DND-41 (cell line): ENCODE measurements at regions not wholly inside any gene's neighbourhood (a gene's known extent, or its start where the extent isn't known, plus 50 kb on each side); places are given as distances from the start of the nearest gene placed in this dataset.

ENCODE experiments used
- ATAC-seq: fragments of 200-7000 bp; cut with Tn5 transposase; 3 replicates; pipeline ENCODE4 v1.9.1; 2021; ENCODE audit warnings: low read depth; ENCODE audit not compliant: insufficient read depth
- DNase-seq: peaks from one replicate; pipeline ENCODE4 v3.0.0-alpha.2; 2020
- H2AFZ ChIP-seq: 2 replicates; pipeline ENCODE4 v1.6.0; 2012; ENCODE audit warnings: low read depth, low read length
- H3K27ac ChIP-seq: 2 replicates; pipeline ENCODE4 v1.5.1; 2012; ENCODE audit warnings: low read length, inconsistent platforms
- H3K27me3 ChIP-seq: fragments of 200-600 bp; sonication (generic); 2 replicates; pipeline ENCODE4 v1.6.0; 2012; ENCODE audit warnings: low read length, mild to moderate bottlenecking, inconsistent platforms; ENCODE audit not compliant: insufficient read depth, poor library complexity
- H3K36me3 ChIP-seq: 2 replicates; pipeline ENCODE4 v1.5.1; 2012; ENCODE audit warnings: low read length, inconsistent platforms; ENCODE audit not compliant: insufficient read depth
- H3K4me1 ChIP-seq: 2 replicates; pipeline ENCODE4 v1.5.1; 2012; ENCODE audit warnings: mild to moderate bottlenecking, low read length; ENCODE audit not compliant: insufficient read depth
- H3K4me2 ChIP-seq: 2 replicates; pipeline ENCODE4 v1.6.0; 2012; ENCODE audit warnings: mild to moderate bottlenecking, moderate library complexity, low read length, inconsistent platforms; ENCODE audit not compliant: insufficient read depth
- H3K4me3 ChIP-seq, 2 experiments: fragments of 200-600 bp in 1 of 2; shearing (Covaris generic) in 1 of 2; 2 replicates each; pipeline ENCODE4 v1.5.1; 2012 to 2016; ENCODE audit warnings: inconsistent platforms in 2 of 2, low read length in 2 of 2, mild to moderate bottlenecking in 2 of 2, low read depth in 1 of 2, moderate library complexity in 1 of 2
- H3K79me2 ChIP-seq: 2 replicates; pipeline ENCODE4 v1.6.0; 2012; ENCODE audit warnings: low read length, inconsistent platforms; ENCODE audit not compliant: insufficient read depth
- H3K9ac ChIP-seq: 2 replicates; pipeline ENCODE4 v1.6.0; 2012; ENCODE audit warnings: low read depth, mild to moderate bottlenecking, inconsistent platforms, low read length, moderate library complexity
- H3K9me3 ChIP-seq: 2 replicates; pipeline ENCODE4 v1.5.1; 2012; ENCODE audit warnings: low read length, moderate library complexity, mild to moderate bottlenecking, inconsistent platforms; ENCODE audit not compliant: insufficient read depth, severe bottlenecking
- H4K20me1 ChIP-seq: 2 replicates; pipeline ENCODE4 v1.6.0; 2012; ENCODE audit warnings: low read length; ENCODE audit not compliant: insufficient read depth
- EZH2 ChIP-seq: IDR thresholded peaks from 3 replicates; pipeline ENCODE4 v1.6.1; 2012; ENCODE audit warnings: borderline replicate concordance, low read depth, mild to moderate bottlenecking, moderate library complexity, low read length, inconsistent platforms; ENCODE audit not compliant: severe bottlenecking
- TF ChIP-seq, protein P1 (sequence below): IDR thresholded peaks from 2 replicates; pipeline ENCODE4 v1.5.1; 2012; ENCODE audit warnings: borderline replicate concordance, low read length, moderate library complexity, mild to moderate bottlenecking; ENCODE audit not compliant: poor library complexity, severe bottlenecking; ENCODE audit errors: extremely low read depth

DNA sequence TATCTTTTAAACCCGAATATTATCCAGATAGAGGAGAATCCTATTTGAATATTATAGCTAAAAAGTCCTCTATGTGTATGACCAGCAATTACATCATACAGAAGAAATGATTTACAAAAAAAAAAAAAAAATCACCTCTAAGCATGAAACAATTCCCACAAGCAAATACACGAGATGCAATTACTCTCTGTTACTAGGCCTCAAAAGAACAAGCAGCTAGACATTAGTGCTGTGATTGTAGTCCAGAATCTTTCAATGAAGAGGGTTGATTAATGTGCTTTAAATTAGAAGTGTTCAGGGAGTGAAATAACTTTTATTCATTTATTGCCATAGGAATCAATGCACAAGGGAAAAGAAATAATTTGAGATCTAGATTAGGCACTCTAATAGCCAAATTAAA is 1379.5 kb upstream of the GBE1 start:
- DNase-seq = no peak
- no peak for ATAC-seq
- Histone ChIP-seq H3K9me3 (no peaks in the 10 kb centered on the region), H3K9ac (no peak overlapping the region), H3K36me3 (no peaks in the 10 kb centered on the region), H3K27me3 (no peaks in the 10 kb centered on the region), H3K4me1 (peaks cover 7% of the 10 kb centered on the region), H3K4me2 (no peak overlapping the region), H3K4me3 (no peak overlapping the region), H3K79me2 (no peaks in the 10 kb centered on the region), H3K27ac (no peak overlapping the region), H2AFZ (no peak overlapping the region), H4K20me1 (no peaks in the 10 kb centered on the region)
- no peak for TF ChIP-seq EZH2
- TF ChIP-seq, protein P1, sequence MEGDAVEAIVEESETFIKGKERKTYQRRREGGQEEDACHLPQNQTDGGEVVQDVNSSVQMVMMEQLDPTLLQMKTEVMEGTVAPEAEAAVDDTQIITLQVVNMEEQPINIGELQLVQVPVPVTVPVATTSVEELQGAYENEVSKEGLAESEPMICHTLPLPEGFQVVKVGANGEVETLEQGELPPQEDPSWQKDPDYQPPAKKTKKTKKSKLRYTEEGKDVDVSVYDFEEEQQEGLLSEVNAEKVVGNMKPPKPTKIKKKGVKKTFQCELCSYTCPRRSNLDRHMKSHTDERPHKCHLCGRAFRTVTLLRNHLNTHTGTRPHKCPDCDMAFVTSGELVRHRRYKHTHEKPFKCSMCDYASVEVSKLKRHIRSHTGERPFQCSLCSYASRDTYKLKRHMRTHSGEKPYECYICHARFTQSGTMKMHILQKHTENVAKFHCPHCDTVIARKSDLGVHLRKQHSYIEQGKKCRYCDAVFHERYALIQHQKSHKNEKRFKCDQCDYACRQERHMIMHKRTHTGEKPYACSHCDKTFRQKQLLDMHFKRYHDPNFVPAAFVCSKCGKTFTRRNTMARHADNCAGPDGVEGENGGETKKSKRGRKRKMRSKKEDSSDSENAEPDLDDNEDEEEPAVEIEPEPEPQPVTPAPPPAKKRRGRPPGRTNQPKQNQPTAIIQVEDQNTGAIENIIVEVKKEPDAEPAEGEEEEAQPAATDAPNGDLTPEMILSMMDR = no peak

DNA sequence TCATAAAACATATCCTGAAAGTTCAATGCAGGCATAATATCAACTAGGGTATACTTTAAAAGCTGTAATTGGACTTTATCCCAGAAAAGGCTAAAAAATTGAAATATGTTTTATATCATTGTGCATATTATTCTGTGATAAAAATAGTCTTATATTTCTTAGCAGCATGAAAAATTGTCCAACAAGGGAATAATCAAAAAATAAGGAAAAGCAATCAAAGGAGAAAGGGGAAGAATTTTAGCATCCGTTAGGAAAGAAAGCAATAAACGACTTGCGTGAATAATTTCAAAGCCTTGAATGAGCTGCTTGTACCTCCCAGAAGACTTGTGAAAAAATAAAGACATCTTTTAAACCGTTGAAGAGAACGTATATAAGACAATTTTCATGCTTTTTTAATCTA is 1369.8 kb upstream of the GBE1 start:
- H3K36me3 ChIP-seq = no peaks in the 10 kb centered on the region
- H3K4me2 ChIP-seq = no peak overlapping the region
- no peak overlapping the region for H3K9ac ChIP-seq
- no peaks in the 10 kb centered on the region for H4K20me1 ChIP-seq
- DNase-seq (no peak), ATAC-seq (no peak)
- H3K27me3 ChIP-seq = no peaks in the 10 kb centered on the region
- H3K27ac ChIP-seq = no peak overlapping the region
- no peaks in the 10 kb centered on the region for H3K4me1 ChIP-seq
- H3K4me3 ChIP-seq = no peak overlapping the region
- H3K79me2 ChIP-seq = no peaks in the 10 kb centered on the region
- H2AFZ ChIP-seq = no peak overlapping the region
- TF ChIP-seq, protein P1 = no peak
- TF ChIP-seq EZH2 = no peak
- H3K9me3 ChIP-seq = no peaks in the 10 kb centered on the region

DNA sequence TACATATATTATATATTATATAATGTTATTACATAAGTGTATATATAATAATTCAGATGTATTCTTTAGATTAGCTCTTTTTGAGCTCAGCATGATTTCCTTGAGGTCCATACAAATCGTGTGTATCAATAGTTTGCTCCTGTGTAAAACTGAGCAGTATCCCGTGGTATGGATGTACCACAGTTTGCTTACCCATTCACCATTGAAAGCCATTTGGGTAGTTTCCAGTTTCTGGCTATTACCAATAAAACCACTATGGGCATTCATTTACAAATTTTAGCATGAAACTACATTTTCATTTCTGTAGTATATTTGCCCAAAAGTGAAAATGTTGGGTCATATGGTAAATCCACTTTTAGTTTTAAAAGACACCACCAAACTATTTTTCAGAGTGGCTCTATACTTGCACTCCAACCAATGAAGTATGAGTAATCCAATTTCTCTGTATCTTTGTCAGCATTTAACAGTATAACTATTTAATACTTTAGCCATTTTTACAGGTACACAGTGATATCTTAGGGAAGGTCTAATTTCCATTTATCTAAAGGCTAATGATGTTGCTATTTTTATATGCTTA is 1361.4 kb upstream of the GBE1 start:
- DNase-seq (no peak), ATAC-seq (no peak)
- Histone ChIP-seq H2AFZ (no peak overlapping the region), H3K27ac (no peak overlapping the region), H3K9me3 (no peaks in the 10 kb centered on the region), H4K20me1 (no peaks in the 10 kb centered on the region), H3K36me3 (no peaks in the 10 kb centered on the region), H3K4me3 (no peak overlapping the region), H3K27me3 (no peaks in the 10 kb centered on the region), H3K4me1 (no peaks in the 10 kb centered on the region), H3K9ac (no peak overlapping the region), H3K79me2 (no peaks in the 10 kb centered on the region), H3K4me2 (no peak overlapping the region)
- no peak for TF ChIP-seq EZH2
- TF ChIP-seq, protein P1 = no peak

DNA sequence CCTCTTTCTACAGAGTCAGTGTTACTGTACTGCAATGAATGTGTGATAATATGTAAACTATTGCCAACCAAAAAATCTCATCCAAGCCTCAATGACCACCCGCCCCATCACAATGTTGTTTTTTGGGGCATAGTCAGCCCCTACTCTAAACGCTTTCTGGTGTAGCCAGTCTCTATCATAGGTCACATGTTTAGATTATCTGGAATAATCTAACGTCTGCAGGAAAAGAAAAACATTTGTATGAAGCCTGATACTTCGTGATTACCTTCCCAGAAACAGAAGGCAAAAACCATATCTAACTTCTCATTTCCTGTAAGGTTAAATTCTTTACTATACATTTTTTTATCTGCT is 1331.8 kb upstream of the GBE1 start:
- Histone ChIP-seq H3K9me3 (no peaks in the 10 kb centered on the region), H3K27ac (no peak overlapping the region), H3K4me3 (no peak overlapping the region), H2AFZ (no peak overlapping the region), H3K4me2 (no peak overlapping the region), H3K27me3 (no peaks in the 10 kb centered on the region), H3K9ac (no peak overlapping the region), H3K4me1 (no peaks in the 10 kb centered on the region), H3K79me2 (no peaks in the 10 kb centered on the region), H3K36me3 (no peaks in the 10 kb centered on the region), H4K20me1 (no peaks in the 10 kb centered on the region)
- ATAC-seq (no peak), DNase-seq (no peak)
- no peak for TF ChIP-seq EZH2
- TF ChIP-seq, protein P1 = no peak
